Liver (tissue), 3 donors: ENCODE measurements at regions not wholly inside any gene's neighbourhood (a gene's known extent, or its start where the extent isn't known, plus 50 kb on each side); places are given as distances from the start of the nearest gene placed in this dataset.

Source experiments
- ATF3 ChIP-seq: IDR thresholded peaks from 2 replicates; pipeline ENCODE4 v1.6.1; 2016; ENCODE audit warnings: antibody characterized with exemption
- CTCF ChIP-seq: fragments of 150-350 bp; IDR thresholded peaks from 2 replicates; pipeline ENCODE4 v1.5.1; 2017; ENCODE audit warnings: improper control_type of control experiment, low read depth, low read length; ENCODE audit not compliant: missing input control
- HNF4G ChIP-seq: IDR thresholded peaks from 2 replicates; pipeline ENCODE4 v1.6.1; 2016; ENCODE audit warnings: antibody characterized with exemption
- JUND ChIP-seq, 2 donors: IDR thresholded peaks; 2 replicates each; pipeline ENCODE4 v1.6.1; 2016; ENCODE audit warnings: antibody characterized with exemption in 2 of 2
- NR2F2 ChIP-seq: IDR thresholded peaks from 2 replicates; pipeline ENCODE4 v1.6.1; 2016; ENCODE audit warnings: antibody characterized with exemption
- TAF1 ChIP-seq: conservative IDR thresholded peaks from 2 replicates; pipeline ENCODE4 v1.6.1; 2016; ENCODE audit warnings: antibody characterized with exemption, mild to moderate bottlenecking
- ZBTB33 ChIP-seq: IDR thresholded peaks from 2 replicates; pipeline ENCODE4 v1.6.1; 2016; ENCODE audit warnings: antibody characterized with exemption
- donor health status: healthy.
- donor health status: healthy.

- TF ChIP-seq ZBTB33 (no peak), JUND (IDR thresholded peaks at IDR 0.05) (no peak), CTCF (no peak), TAF1 (no peak), ATF3 (no peak), NR2F2 (no peak), HNF4G (no peak)
Observed at GRCh38 chr3:151561878-151562277, 101.0 kb upstream of the IGSF10 start.
